ENCODE measurements at regions not wholly inside any gene's neighbourhood (a gene's known extent, or its start where the extent isn't known, plus 50 kb on each side); places are given as distances from the start of the nearest gene placed in this dataset.
"Not testable (repeated sequence)": the region's sequence is repeated elsewhere in the genome, so short reads cannot be mapped to it uniquely, and the experiment has no call there.

- ATAC-seq (no peak), DNase-seq (no peak)
- Mint-ChIP-seq H3K4me1 (no peaks in the 10 kb centered on the region), H3K9me3 (ENCODE audit: low read depth) (peaks cover 6% of the 10 kb centered on the region), H3K36me3 (ENCODE audit: low read depth) (no peaks in the 10 kb centered on the region), H3K27me3 (no peaks in the 10 kb centered on the region), H3K4me3 (no peak overlapping the region), H3K27ac (no peak overlapping the region)
- ChIA-PET POLR2A (no interaction called here), CTCF (no interaction called here)
- intact Hi-C loops (cut with DNase I, micrococcal nuclease): no loop called here
These were observed 301.5 kb upstream of the CCNG1 start for GRCh38 chr5:163135849-163136248.

- POLR2A ChIA-PET: no interaction called here
- CTCF ChIA-PET: no interaction called here
- H3K4me3 Mint-ChIP-seq: no peak overlapping the region
- ATAC-seq: no peak
- no peak overlapping the region for H3K27ac Mint-ChIP-seq
- no peaks in the 10 kb centered on the region for H3K27me3 Mint-ChIP-seq
- intact Hi-C loops (cut with DNase I, micrococcal nuclease): no loop called here
- no peak for DNase-seq
- no peaks in the 10 kb centered on the region for H3K4me1 Mint-ChIP-seq
- peaks cover 3% of the 10 kb centered on the region for H3K9me3 Mint-ChIP-seq (ENCODE audit: low read depth)
- no peaks in the 10 kb centered on the region for H3K36me3 Mint-ChIP-seq (ENCODE audit: low read depth)
These were observed 275.9 kb upstream of the CCNG1 start for GRCh38 chr5:163161512-163161911.

GRCh38 chr5:163162645-163163044 is 274.8 kb upstream of the CCNG1 start:
- intact Hi-C loops (cut with DNase I, micrococcal nuclease): no loop called here
- ChIA-PET CTCF (no interaction called here), POLR2A (no interaction called here)
- no peaks in the 10 kb centered on the region for H3K27me3 Mint-ChIP-seq
- no peaks in the 10 kb centered on the region for H3K36me3 Mint-ChIP-seq (ENCODE audit: low read depth)
- no peak for ATAC-seq
- peaks cover 5% of the 10 kb centered on the region for H3K9me3 Mint-ChIP-seq (ENCODE audit: low read depth)
- H3K4me3 Mint-ChIP-seq: no peak overlapping the region
- DNase-seq: no peak
- H3K27ac Mint-ChIP-seq: no peak overlapping the region
- H3K4me1 Mint-ChIP-seq: no peaks in the 10 kb centered on the region

GRCh38 chr5:163163858-163164257 is 273.5 kb upstream of the CCNG1 start:
- peaks cover 12% of the 10 kb centered on the region for H3K9me3 Mint-ChIP-seq (ENCODE audit: low read depth)

GRCh38 chr5:163165277-163165676 is 272.1 kb upstream of the CCNG1 start:
- intact Hi-C loops (cut with DNase I, micrococcal nuclease): loop anchor here in 1 of 2 experiments (1.0 kb wide), 1 partner anchor 35 kb away; no protein-coding TSS in a partner anchor
- ChIA-PET CTCF (no interaction called here), POLR2A (no interaction called here)
- Mint-ChIP-seq H3K36me3 (ENCODE audit: low read depth) (no peaks in the 10 kb centered on the region), H3K9me3 (ENCODE audit: low read depth) (peaks cover 20% of the 10 kb centered on the region), H3K27ac (no peak overlapping the region), H3K4me1 (no peaks in the 10 kb centered on the region), H3K27me3 (no peaks in the 10 kb centered on the region), H3K4me3 (no peak overlapping the region)
- DNase-seq: no peak
- no peak for ATAC-seq

More at GRCh38 chr5:163163858-163164257, 273.5 kb upstream of the CCNG1 start:
- POLR2A ChIA-PET: no interaction called here
- Mint-ChIP-seq H3K4me1 (no peaks in the 10 kb centered on the region), H3K4me3 (no peak overlapping the region), H3K27ac (no peak overlapping the region), H3K36me3 (ENCODE audit: low read depth) (no peaks in the 10 kb centered on the region), H3K27me3 (no peaks in the 10 kb centered on the region)
- ATAC-seq (no peak), DNase-seq (no peak)
- intact Hi-C loops (cut with DNase I, micrococcal nuclease): no loop called here
- CTCF ChIA-PET: no interaction called here

GRCh38 chr5:163170161-163170560 is 267.2 kb upstream of the CCNG1 start:
- H3K36me3 Mint-ChIP-seq (ENCODE audit: low read depth); H3K27me3 Mint-ChIP-seq; H3K27ac Mint-ChIP-seq; ATAC-seq; DNase-seq; intact Hi-C loops (cut with DNase I, micrococcal nuclease); POLR2A ChIA-PET; H3K4me1 Mint-ChIP-seq; H3K4me3 Mint-ChIP-seq; CTCF ChIA-PET: not testable (repeated sequence)
- H3K9me3 Mint-ChIP-seq (ENCODE audit: low read depth): peaks cover 20% of the 10 kb centered on the region

- Mint-ChIP-seq H3K36me3 (ENCODE audit: low read depth) (no peaks in the 10 kb centered on the region), H3K9me3 (ENCODE audit: low read depth) (peaks cover 14% of the 10 kb centered on the region), H3K27me3 (no peaks in the 10 kb centered on the region), H3K4me1 (no peaks in the 10 kb centered on the region), H3K4me3 (no peak overlapping the region), H3K27ac (no peak overlapping the region)
- intact Hi-C loops (cut with DNase I, micrococcal nuclease): no loop called here
- CTCF ChIA-PET: no interaction called here
- POLR2A ChIA-PET: no interaction called here
- ATAC-seq: no peak
- no peak for DNase-seq
These were observed 264.7 kb upstream of the CCNG1 start for GRCh38 chr5:163172540-163173338.

GRCh38 chr5:163177971-163178370 is 259.4 kb upstream of the CCNG1 start:
- intact Hi-C loops (cut with DNase I, micrococcal nuclease): no loop called here
- ChIA-PET POLR2A (no interaction called here), CTCF (interaction anchor here (0.6 kb wide), 1 partner anchor 54 kb away, joined by 3 read pairs; no protein-coding TSS in a partner anchor)
- no peak for DNase-seq
- H3K27me3 Mint-ChIP-seq: no peaks in the 10 kb centered on the region
- no peak for ATAC-seq
- H3K4me1 Mint-ChIP-seq: no peaks in the 10 kb centered on the region
- H3K9me3 Mint-ChIP-seq (ENCODE audit: low read depth): peaks cover 5% of the 10 kb centered on the region
- H3K4me3 Mint-ChIP-seq: no peak overlapping the region
- H3K27ac Mint-ChIP-seq: no peak overlapping the region
- no peaks in the 10 kb centered on the region for H3K36me3 Mint-ChIP-seq (ENCODE audit: low read depth)

- intact Hi-C loops (cut with DNase I, micrococcal nuclease): no loop called here
- CTCF ChIA-PET: no interaction called here
- Mint-ChIP-seq H3K36me3 (ENCODE audit: low read depth) (no peaks in the 10 kb centered on the region), H3K27ac (no peak overlapping the region), H3K27me3 (no peaks in the 10 kb centered on the region), H3K9me3 (ENCODE audit: low read depth) (peaks cover 6% of the 10 kb centered on the region), H3K4me3 (no peak overlapping the region), H3K4me1 (no peaks in the 10 kb centered on the region)
- no peak for ATAC-seq
- DNase-seq: no peak
- POLR2A ChIA-PET: no interaction called here
These were observed 252.1 kb upstream of the CCNG1 start for GRCh38 chr5:163185315-163185714.

- Mint-ChIP-seq H3K4me1 (no peaks in the 10 kb centered on the region), H3K27me3 (no peaks in the 10 kb centered on the region), H3K4me3 (no peak overlapping the region), H3K9me3 (ENCODE audit: low read depth) (peaks cover 2% of the 10 kb centered on the region), H3K36me3 (ENCODE audit: low read depth) (no peaks in the 10 kb centered on the region), H3K27ac (no peak overlapping the region)
- intact Hi-C loops (cut with DNase I, micrococcal nuclease): no loop called here
- CTCF ChIA-PET: interaction anchor here (0.6 kb wide), 1 partner anchor 1022 kb away, joined by 3 read pairs; no protein-coding TSS in a partner anchor
- POLR2A ChIA-PET: no interaction called here
- ATAC-seq (no peak), DNase-seq (no peak)
These were observed 248.3 kb upstream of the CCNG1 start for GRCh38 chr5:163189023-163189553.

- no peak for DNase-seq
- H3K4me1 Mint-ChIP-seq: no peaks in the 10 kb centered on the region
- ATAC-seq: no peak
- no peaks in the 10 kb centered on the region for H3K27me3 Mint-ChIP-seq
- H3K9me3 Mint-ChIP-seq (ENCODE audit: low read depth): peaks cover 8% of the 10 kb centered on the region
- POLR2A ChIA-PET: no interaction called here
- no peaks in the 10 kb centered on the region for H3K36me3 Mint-ChIP-seq (ENCODE audit: low read depth)
- intact Hi-C loops (cut with DNase I, micrococcal nuclease): no loop called here
- no peak overlapping the region for H3K27ac Mint-ChIP-seq
- CTCF ChIA-PET: no interaction called here
- no peak overlapping the region for H3K4me3 Mint-ChIP-seq
These were observed 247.1 kb upstream of the CCNG1 start for GRCh38 chr5:163190283-163190682.

- no peak overlapping the region for H3K4me3 Mint-ChIP-seq
- POLR2A ChIA-PET: no interaction called here
- peaks cover 8% of the 10 kb centered on the region for H3K9me3 Mint-ChIP-seq (ENCODE audit: low read depth)
- no peak overlapping the region for H3K27ac Mint-ChIP-seq
- no peaks in the 10 kb centered on the region for H3K36me3 Mint-ChIP-seq (ENCODE audit: low read depth)
- intact Hi-C loops (cut with DNase I, micrococcal nuclease): no loop called here
- CTCF ChIA-PET: no interaction called here
- ATAC-seq (no peak), DNase-seq (no peak)
- H3K27me3 Mint-ChIP-seq: no peaks in the 10 kb centered on the region
- H3K4me1 Mint-ChIP-seq: no peaks in the 10 kb centered on the region
These were observed 246.6 kb upstream of the CCNG1 start for GRCh38 chr5:163190784-163191183.
